GM10248 (cell line): ENCODE measurements at regions not wholly inside any gene's neighbourhood (a gene's known extent, or its start where the extent isn't known, plus 50 kb on each side); places are given as distances from the start of the nearest gene placed in this dataset.
"Not testable (repeated sequence)": the region's sequence is repeated elsewhere in the genome, so short reads cannot be mapped to it uniquely, and the experiment has no call there.

Experiments used
- CTCF ChIA-PET: fragments of 300-600 bp; sonication (Branson Sonifier 250); formaldehyde crosslinking; extraction: SDS; loops from one replicate; lab custom pipeline; 2021; ENCODE audit warnings: antibody characterized with exemption; lab: Yijun Ruan, JAX
- POLR2A ChIA-PET: fragments of 350-650 bp; sonication (Branson Sonifier 250); formaldehyde crosslinking; extraction: SDS; loops from one replicate; lab custom pipeline; 2020; ENCODE audit warnings: antibody characterized with exemption; lab: Yijun Ruan, JAX
- DNase-seq: peaks from one replicate; pipeline ENCODE4 v3.0.0; 2012; ENCODE audit errors: extremely low spot score
- CTCF ChIP-seq: IDR thresholded peaks from 2 replicates; pipeline ENCODE4 v1.5.1; 2012; ENCODE audit warnings: mild to moderate bottlenecking, low read depth; ENCODE audit errors: extremely low read depth, missing control alignments, control extremely low read depth

- DNase-seq: no peak
- POLR2A ChIA-PET: no interaction called here
- CTCF ChIA-PET: no interaction called here
- TF ChIP-seq CTCF: no peak
Measured at GRCh38 chr2:228433721-228434120, 252.2 kb upstream of the SPHKAP start.

GRCh38 chr2:228432116-228432515 lies 250.6 kb upstream of the SPHKAP start:
- ChIA-PET CTCF (interaction anchor here (1.3 kb wide), 1 partner anchor 8 kb away, joined by 3 read pairs; no protein-coding TSS in a partner anchor), POLR2A (no interaction called here)
- TF ChIP-seq CTCF: no peak
- DNase-seq: no peak

- ChIA-PET POLR2A (no interaction called here), CTCF (interaction anchor here (0.9 to 1.3 kb wide), 2 partner anchors 9 to 12 kb away, joined by 3 read pairs; no protein-coding TSS in a partner anchor)
- no peak for TF ChIP-seq CTCF
- no peak for DNase-seq
Measured at GRCh38 chr2:228430986-228431385, 249.5 kb upstream of the SPHKAP start.

- TF ChIP-seq CTCF: no peak
- no peak for DNase-seq
- ChIA-PET CTCF (no interaction called here), POLR2A (no interaction called here)
Measured at GRCh38 chr2:228426502-228427216, 245.2 kb upstream of the SPHKAP start.

GRCh38 chr2:228425411-228426060 lies 244.0 kb upstream of the SPHKAP start:
- CTCF ChIA-PET: not testable (repeated sequence)

GRCh38 chr2:228417956-228418355 lies 236.5 kb upstream of the SPHKAP start:
- TF ChIP-seq CTCF: no peak
- CTCF ChIA-PET: interaction anchor here (1.2 to 1.5 kb wide), 2 partner anchors 15 to 27 kb away, joined by 3 to 5 read pairs; no protein-coding TSS in a partner anchor
- POLR2A ChIA-PET: no interaction called here
- no peak for DNase-seq

More at GRCh38 chr2:228425411-228426060, 244.0 kb upstream of the SPHKAP start:
- POLR2A ChIA-PET, DNase-seq: not testable (repeated sequence)

GRCh38 chr2:228417526-228417925 lies 236.0 kb upstream of the SPHKAP start:
- no peak for DNase-seq
- POLR2A ChIA-PET: no interaction called here
- CTCF ChIA-PET: interaction anchor here (1.2 to 1.5 kb wide), 2 partner anchors 15 to 28 kb away, joined by 3 to 5 read pairs; no protein-coding TSS in a partner anchor
- no peak for TF ChIP-seq CTCF
